Occipital lobe (tissue), 1 donor: ENCODE measurements at regions not wholly inside any gene's neighbourhood (a gene's known extent, or its start where the extent isn't known, plus 50 kb on each side); places are given as distances from the start of the nearest gene placed in this dataset.
"Not testable (repeated sequence)": the region's sequence is repeated elsewhere in the genome, so short reads cannot be mapped to it uniquely, and the experiment has no call there.

Experiments used
- DNase-seq: peaks from one replicate; lab custom pipeline; 2025; lab: John Stamatoyannopoulos, UW

DNA sequence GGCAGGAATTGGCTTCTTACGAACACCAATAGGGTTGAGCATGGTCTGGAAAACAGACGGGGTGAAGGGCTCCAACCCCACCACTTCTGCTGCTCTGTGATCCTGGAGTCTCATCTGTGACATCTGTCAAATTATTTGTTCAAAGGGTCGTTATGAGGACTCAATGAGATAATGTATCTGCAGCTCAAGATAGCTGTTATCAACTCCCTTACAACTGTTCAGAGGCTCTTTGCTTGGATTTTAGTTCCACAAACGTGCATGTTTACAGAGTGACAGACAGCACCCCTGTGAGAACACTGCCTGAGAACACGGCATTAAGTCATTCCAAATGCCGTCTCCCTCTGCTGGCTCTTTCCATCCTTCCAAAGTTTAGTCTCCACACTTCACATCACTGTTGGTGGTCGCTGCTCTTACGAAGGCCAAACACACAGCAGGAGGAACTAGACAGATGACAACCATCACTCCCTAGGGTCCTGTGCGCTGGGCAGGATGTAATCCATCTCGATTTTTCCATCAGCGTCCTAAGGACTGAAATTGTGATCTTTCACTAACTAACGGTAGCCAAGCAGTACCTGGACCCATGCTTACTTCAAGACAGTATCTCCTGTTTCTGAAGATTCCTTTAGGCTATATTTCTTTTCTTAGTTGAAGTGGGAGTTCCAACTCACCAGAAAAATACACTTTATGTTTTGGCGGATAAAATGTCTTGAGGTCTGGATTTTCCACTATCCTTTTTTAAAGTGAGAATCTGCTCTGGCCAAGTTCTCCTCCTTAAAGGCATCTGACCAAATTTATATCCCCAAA lies 220.3 kb downstream of the ANAPC1 start:
- no peak for DNase-seq

DNA sequence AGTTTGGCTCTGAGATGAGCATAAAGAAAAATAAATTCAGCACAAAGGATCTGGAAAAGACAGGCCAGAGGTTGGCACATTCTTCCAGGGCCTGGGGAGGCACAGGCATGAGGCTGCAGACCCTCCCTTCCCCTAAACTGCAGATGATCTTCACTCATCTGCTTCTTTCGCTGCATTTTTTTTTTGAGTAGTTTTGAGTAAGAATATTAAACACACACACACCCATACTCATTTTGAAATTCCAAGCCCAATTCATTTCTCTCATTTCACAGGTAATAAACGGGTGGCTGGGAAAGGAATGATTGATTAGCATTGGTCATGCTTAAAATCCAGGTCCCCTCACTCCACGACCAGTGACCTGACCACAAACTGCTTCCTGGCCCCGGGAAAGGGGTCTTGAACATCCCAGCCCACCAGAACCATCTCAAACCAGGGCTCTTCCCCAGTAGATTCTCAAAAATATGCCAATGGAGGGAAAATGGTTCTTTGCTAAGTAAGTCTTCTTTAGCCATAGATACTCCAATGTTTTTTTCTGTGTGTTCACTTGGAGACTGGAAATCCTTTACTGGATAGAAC lies 219.6 kb downstream of the ANAPC1 start:
- DNase-seq: no peak

DNA sequence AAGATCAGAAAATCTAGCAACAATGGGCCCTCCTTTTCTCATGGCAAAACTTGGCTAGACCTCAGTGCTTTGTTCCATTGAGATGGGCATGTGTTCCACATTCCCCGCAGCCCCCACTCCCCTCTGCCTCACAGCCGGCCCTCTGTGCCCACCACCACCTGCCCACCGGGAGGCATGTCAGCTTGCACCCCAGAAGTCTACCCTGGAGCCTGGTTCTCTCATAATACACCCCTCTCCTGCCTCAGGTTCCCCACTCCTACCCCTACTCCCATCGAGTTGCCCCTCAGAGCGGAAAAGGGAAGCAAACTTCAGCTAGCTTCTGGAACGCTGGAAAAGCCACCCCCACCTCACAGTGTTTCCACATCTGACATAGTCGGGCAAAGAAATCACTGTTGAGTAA lies 219.0 kb downstream of the ANAPC1 start:
- DNase-seq: no peak

DNA sequence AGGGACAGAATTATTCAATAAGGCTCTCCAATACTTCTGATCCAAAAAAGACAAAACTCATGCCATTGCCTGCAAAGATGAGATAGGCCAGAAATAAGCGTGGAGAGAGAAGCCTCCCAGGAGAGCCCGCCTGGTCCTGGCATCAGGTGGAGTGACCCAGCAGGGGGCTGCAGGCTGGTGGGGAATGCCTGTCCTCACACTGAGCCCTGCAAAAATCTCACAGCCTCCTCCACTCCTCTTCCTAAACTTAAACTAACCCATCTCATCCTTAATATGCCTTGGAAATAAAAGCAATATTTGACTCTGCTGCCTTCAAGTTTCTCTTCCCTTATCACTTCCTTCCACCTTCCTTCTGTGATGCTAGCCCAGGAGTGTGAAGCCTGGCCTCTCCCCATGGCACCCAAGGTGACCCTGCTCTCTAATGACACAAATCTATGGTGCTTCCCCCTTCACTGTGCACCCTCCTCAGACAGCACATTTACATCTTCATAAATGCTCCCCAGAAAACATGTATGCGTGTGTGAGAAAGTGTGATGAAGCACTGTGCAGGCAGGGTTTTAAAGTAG lies 218.4 kb downstream of the ANAPC1 start:
- no peak for DNase-seq

DNA sequence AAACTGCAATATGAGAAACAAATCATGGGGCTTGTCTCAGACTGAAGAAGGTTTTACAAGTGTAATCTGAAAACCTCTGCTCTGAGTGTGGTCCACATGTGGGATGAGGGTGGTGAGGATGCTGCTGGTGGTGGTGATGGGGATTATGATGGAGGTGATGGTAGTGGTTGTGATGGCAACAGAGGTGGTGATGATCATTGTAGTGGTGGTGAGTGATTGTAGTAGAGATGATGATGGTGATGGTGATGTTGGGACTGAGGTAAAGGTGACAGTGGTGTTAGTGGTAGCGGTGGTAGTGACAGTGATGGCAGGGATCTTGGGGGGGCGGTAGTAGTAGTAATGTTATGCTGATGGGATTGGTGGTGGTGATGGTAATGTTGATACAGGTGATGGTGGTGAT lies 217.8 kb downstream of the ANAPC1 start:
- no peak for DNase-seq

DNA sequence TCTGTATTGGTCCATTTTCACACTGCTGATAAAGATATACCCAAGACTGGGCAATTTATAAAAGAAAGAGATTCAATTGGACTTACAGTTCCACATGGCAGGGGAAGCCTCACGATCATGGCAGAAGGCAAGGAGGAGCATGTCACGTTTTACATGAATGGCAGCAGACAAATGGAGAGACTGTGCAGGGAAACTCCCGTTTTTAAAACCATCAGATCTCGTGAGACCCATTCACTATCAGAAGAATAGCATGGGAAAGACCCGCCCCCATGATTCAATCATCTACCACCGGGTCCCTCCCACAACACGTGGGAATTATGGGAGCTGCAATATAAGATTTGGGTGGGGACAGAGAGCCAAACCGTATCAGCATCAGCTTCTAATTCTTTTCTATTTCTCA lies 217.0 kb downstream of the ANAPC1 start:
- DNase-seq: no peak

DNA sequence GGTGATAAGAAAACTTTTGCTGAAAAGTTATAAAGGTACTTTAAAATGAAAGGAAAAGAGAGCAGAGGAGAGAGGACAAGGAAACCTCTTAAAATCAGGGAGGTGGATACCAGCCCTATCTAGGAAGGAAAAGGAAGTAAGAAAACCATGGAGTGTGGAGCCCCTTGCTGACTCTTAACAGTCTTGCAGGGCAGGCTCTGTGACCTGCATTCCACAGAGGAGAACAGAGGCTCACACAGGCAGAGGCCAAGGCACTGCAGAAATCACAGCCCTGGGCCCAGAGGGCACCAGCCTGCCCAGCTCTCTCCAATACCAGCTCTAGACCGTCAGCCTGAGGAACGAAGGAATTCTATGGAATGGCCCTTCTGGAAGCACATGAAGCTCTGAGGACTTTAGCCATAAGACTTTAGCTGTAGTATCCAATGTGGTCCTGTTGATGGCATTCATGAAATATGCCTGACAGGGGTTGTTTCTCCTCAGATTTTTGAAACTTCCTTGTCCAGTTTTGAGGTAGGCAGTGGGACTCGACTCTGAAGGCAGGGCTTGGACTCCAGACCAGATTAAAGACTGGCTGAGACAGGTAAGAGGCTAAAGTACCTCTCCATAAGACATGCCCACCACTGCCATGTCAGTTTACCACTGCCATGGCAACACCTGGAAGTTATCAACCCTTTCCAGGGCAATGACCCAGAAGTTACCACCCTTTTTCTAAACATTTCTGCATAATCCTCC lies 216.3 kb downstream of the ANAPC1 start:
- no peak for DNase-seq

DNA sequence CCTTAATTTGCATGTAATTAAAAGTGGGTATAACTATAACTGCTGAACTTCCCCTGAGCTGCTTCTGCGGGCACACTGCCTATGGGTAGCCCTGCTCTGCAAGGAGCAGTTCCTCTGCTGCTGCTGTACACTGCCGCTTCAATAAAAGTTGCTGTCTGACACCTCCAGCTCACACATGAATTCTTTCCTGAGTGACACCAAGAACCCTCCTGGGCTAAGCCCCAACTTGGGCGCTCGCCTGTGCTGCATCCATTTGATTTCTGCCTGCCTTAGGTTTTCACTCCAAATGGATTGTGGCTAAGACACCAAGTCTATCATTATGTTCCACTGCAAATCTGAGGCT lies 215.7 kb downstream of the ANAPC1 start:
- no peak for DNase-seq

DNA sequence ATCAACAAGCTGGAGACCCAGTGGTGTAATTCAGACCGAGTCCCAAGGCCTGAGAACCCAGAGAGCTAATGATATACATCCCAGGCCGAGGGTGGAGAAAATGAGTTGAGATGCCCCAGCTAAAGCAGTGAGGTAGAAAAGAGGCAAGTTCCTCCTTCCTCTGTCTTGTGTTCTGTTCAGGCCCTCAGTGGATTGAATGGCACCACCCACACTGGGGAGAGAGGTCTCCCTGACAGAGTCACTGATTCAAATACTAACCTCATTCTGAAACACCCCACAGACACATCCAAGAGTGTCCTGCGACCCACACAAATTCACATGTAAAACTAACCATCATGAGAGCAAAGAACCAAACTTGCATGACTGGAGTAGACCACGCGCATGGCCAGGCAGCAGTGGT lies 215.3 kb downstream of the ANAPC1 start:
- DNase-seq: no peak

DNA sequence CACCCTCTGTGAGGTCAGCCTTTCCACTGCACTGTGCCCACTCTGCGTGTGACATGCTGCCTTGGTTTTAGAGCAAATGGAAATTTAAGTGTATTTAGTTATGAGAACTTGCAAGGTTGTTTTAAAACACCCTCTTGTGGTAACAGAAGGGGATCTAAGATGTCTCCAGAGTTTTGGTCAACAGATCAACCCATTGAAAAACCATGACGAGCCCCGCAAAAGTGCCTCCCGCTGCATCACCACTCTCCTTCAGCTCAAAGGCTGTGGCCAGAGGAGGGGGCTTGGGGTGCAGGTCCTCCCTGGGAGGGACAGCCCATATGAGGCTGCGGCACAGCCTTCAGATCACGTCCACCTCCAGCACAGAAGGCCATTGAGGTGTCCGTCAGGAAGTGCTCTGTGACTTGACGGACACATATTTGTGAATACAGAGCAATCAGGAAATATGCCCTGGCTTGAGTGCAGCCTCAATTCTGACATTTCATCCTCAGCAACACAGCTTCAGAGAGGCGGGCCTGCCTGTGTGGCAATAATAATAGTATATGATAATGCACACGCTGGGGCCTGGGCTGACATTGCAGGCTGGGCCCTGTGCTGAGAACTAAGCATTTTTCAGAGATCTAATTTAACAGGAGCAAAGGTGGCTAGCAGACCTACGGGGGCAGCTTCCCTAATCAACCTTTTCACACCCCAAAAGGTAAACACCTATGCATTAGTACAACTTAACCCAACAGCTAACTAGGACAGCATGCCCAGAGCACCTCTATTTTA lies 213.9 kb downstream of the ANAPC1 start:
- DNase-seq: no peak

DNA sequence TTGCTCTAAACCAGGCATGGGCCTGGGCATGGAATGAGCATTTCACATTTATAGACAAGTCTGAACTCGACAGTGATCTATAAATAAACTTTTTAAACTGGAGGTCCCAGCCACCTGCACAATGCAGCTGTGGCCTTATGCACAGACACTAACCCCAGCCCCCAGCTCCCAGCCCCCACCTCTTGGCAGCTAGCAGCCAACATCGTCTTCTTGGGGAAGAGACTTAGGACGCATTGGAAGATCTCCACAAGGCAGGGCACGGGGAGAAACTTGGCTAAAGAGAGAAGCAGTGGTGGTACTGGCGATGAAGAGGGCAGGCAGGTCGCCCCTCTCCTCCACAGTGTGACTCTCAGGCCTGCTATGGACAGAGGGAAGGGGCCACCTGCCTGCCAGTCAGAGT lies 213.2 kb downstream of the ANAPC1 start:
- no peak for DNase-seq

DNA sequence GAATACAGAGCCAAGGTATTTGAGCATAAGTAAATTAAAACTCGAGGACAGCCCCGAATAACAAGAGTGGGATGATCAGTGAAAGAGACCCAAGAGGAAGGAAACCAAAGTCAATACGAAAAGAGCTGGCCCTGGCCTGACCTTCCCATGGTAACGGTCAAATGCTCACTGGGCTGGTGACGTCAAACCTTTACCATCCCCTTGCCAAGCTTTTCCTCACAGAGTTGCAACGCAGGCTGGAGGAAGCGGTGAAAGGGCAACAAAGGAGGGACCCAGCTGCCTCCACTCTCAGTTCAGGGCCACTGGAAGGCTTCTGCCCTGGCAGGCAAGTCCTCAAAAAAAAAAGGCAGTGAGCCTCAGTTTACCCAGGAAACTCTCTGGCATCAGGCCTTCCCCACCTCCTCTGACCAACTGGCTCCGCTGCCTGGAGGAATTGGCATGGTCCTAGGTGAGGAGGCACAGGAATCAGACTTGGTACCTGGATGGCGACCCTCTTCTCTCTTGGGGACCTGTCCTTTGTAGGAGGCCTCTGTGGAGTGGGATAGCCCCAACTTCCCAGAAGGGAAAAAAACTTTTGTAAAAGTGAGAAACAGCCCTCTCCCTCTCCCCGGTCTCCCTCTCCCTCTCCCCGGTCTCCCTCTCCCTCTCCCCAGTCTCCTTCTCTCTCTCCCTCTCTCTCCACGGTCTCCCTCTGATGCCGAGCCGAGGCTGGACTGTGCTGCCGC lies 212.4 kb downstream of the ANAPC1 start:
- DNase-seq: no peak

DNA sequence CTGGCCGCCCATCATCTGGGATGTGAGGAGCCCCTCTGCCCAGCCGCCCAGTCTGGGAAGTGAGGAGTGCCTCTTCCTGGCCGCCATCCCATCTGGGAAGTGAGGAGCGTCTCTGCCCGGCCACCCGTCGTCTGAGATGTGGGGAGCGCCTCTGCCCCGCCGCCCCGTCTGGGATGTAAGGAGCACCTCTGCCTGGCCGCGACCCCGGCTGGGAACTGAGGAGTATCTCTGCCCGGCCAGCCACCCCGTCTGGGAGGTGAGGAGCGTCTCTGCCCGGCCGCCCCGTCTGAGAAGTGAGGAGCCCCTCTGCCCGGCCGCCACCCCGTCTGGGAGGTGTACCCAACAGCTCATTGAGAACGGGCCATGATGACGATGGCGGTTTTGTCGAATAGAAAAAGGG lies 211.4 kb downstream of the ANAPC1 start:
- not testable (repeated sequence) for DNase-seq

DNA sequence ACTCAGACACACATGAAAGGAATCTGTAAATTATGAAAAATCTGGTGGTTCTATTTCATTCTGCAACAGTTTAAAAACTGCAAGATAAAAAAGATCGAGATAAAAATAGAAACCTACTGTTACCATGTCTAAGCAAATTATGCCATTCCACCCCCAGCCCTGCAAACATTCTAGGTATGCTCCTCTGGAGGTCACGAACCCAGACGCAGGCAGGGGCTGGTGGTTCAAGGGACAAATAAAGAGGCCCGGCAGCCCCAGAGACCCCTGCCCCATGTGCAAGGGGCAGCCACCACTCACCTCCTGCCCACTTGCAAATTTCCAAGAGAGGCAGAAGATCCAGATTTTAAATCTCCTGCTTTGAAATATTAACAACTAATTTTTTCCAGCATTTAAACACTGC lies 210.5 kb downstream of the ANAPC1 start:
- no peak for DNase-seq

DNA sequence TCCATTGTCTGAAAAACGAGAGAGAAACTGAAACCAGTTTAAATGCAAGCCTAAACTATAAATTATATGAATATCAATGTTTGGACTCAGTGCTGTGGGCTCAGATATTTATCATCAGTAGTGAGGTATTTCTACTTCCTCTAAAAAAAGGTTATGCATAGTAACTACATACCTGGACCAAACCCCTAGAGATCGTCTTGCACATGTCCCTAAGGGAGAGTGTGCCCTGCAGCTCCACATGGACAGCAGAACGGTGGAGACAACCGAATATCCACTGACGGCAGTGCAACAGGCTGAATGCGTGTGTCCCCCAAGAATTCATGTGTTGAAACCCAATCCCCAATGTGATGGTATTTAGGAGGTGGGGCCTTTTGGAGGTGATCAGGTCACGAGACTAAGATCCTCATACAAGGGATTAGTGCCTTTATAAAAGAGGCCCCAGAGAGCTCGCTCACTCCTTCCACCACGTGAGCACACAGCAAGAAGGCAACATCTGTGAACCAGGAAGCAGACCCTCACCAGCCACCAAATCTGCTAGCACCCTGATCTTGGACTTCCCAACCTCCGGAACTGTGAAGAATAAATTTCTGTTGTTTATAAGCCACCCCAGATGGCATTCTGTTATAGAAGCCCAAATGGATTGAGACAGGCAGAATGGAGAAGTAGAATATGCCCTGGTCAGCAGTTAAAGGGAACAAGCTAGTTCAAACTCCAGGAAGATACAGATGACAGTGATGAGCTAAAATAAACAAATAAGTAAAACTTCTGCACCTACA lies 208.4 kb downstream of the ANAPC1 start:
- no peak for DNase-seq

DNA sequence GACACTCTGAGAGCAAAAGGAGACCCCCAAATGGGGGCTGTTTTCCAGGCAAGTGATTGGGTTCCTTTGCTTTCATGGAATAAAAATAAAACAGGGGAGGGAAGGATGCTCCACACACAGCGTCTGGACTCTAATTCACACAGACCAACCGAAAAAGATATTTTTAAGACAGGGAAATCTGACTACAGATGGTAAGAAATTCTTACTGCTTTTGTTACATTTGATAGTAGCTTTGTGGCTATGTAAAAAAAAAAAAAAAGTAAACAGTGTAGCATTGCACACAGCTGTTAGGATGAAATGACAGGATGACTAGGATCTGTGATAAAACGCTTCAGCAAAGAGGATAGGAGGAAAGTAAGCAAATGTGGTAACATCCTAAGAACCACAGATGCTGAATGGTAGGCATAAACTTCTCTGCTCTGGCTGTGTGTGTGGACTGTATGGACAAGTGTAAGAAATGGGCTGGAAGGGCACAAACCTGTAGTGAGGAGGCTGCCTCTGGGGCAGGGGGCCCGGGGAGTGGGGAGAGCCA lies 207.6 kb downstream of the ANAPC1 start:
- no peak for DNase-seq

DNA sequence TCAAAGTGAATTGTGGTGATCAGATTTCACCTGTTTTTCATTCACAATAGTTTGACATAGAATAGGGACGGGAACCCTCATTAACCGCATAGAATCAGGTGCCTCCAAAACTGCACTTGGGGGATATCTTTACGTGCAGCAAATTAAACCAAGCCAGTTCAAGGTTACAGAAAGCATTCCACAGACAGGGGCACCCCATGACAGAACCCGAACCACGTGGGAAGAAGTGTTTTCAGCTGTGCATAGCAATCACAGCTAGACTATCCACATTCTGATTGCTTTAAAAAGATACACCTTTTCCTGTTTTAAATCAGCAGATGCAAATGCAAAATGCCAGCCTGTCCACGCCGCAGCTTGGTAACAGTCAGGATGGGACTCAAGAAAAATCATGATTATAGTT lies 205.8 kb downstream of the ANAPC1 start:
- DNase-seq: no peak

DNA sequence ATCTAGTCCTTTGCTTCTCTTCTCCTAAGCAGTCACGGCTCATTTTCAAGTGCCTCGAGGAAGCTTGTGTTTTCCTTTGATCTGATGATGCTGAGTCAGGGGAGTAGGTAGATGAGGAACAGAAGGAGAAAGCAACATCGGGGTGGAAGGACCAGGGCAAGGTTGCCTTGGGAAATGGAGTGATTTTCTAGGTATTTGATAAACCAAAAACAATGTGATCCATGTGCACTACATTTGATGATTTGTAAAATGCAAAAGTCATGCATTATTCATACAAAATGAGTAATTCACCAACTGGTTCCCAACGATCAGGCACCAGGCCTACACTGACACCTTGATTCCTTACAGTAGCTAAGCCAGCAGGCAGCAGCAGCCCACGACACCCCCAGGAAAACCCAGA lies 205.3 kb downstream of the ANAPC1 start:
- no peak for DNase-seq

DNA sequence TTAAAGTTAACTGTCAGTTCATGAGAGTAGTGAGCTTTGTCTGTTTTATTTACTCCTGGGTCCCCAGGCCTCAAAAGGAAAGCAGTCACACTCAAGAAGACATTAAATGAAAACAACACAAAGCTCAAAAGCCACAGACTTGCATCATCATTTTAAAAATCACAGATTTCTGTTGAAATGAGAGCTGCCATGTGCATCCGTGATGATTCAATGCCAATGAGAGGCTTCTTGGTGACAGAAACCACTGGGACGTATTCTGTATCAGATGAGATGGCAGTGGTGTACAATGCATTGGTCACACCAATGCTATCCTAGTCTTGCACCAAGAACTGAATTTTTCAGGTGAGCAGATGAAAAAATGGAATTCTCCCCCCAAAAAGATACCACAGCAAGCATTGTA lies 204.8 kb downstream of the ANAPC1 start:
- DNase-seq: no peak

DNA sequence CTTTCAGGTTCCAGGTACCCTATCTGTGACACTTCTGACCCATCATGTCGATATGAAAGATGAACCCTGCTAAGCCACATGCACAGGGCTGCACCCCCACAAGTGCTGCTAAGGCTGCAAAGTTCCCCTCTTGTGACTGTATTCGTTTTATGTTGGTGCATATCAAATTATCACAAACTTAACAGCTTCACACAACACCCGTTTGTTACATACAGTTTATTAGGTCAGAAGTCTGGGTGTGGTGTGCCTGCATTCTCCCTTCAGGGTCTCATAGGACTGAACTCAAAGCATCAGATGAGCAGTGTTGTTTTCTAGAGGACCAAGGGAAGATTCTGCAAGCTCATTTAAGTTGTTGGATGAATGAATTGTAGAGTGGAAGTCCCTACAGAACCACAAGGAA lies 199.4 kb downstream of the ANAPC1 start:
- DNase-seq: no peak
